HG02840 (cell line): ENCODE measurements at regions not wholly inside any gene's neighbourhood (a gene's known extent, or its start where the extent isn't known, plus 50 kb on each side); places are given as distances from the start of the nearest gene placed in this dataset.

Experiments used
- ATAC-seq: cut with Tn5 transposase; IDR thresholded peaks from one replicate; pipeline ENCODE4 v1.9.1; 2021; ENCODE audit warnings: mild to moderate bottlenecking, moderate library complexity, moderate number of reproducible peaks; ENCODE audit not compliant: unreplicated experiment, low FRiP score

GRCh38 chr13:53920916-53921315 is 892.3 kb downstream of the OLFM4 start:
- no peak for ATAC-seq

GRCh38 chr13:53921473-53921872 is 892.9 kb downstream of the OLFM4 start:
- no peak for ATAC-seq

GRCh38 chr13:53941588-53942190 is 913.1 kb downstream of the OLFM4 start:
- ATAC-seq: no peak

GRCh38 chr13:53946500-53946899 is 917.9 kb downstream of the OLFM4 start:
- no peak for ATAC-seq

GRCh38 chr13:53953183-53953582 is 924.6 kb downstream of the OLFM4 start:
- no peak for ATAC-seq
